ENCODE measurements at regions not wholly inside any gene's neighbourhood (a gene's known extent, or its start where the extent isn't known, plus 50 kb on each side); places are given as distances from the start of the nearest gene placed in this dataset.

DNA sequence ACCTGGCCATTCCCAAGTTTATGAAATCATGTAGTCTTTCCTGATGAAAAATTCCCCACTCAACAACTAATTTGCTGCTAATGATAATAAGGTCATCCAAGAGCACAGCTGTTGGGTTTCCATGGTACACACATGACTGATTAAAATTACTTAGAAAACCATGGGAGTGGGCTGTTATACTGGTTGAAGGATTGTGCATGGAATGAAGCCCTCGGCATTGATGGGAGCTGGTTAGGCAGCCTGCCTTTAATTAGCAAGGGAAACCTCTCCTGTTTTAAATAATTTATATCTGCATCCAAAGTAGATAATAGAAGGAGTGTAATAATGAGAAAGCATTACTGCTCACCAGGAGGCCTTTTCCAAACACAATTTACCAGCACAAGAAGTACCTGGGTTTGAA is 235.1 kb upstream of the CFAP20DC start:
- no peak for DNase-seq

DNA sequence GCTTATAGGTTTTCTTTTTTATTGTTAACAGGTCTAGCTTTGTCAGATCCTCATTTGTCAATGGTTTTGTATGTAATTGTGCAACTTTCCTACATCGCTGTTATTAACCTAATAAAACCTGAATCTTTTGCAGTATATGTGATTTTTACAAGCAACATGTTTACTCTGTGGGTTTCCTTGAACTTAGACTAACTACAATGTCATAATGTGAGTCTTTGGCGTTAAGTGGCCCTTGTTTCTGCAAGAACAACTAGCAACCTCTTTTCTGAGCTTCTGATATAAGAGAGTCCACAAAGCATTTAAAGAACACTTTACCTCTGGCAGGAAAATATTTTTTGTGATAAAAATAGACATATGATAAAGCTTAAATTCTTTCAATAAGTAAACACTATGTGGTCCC is 230.3 kb upstream of the CFAP20DC start:
- DNase-seq: no peak

DNA sequence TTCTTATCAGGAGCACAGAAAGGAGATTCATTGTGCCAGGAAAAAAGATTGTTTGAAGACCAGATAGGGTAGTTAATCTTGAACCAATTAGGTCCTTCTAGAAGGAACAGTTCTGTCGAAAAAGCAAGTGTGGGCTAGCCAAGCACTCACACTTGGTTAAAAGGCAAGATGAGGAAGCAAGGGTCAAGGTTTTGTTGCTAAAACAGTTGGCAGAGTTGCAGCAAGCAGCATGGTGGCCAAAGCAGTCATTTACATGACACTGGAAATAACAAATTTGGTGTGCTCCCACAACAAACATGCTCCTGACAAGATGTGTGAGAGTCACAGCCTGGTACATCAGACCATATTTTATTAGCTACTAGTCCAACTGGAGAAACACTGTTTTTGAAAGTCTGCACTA is 228.0 kb upstream of the CFAP20DC start:
- DNase-seq: no peak

DNA sequence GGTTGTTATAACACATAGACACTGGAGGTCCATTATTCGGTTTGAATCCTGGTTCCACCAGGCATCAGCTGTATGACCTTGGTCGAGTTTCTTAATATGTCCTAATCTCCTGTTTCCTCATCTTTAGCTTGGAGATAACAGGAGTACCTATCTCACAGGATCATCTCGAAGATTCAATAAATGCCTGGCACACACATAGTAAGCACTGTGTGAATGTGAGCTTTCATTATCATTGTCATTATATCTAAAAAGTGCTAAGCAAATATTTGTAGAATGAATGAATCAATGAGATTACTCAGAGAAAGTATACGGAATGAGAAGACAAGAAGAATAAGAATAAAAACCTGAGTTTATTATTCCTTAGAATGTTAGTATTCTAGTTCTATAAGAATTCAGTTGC is 227.4 kb upstream of the CFAP20DC start:
- no peak for DNase-seq

DNA sequence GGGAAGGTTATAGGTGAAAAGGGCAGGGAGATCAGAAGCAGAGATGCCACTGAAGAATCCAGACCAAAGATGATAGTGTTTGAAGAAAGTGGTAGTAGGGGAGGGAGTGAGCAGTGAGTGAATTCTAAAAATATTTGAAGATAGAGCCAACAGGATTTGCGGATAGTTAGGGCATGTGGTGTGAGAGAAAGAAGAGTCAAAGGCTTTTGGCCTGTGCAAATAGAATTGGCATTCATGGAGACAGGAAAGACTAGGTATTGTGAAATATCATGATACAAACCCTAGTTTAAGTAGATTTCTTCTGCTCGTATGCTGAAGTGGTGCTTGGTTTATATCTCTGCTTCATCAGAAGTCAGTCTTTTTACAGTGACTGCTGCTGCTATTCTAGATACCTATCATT is 224.2 kb upstream of the CFAP20DC start:
- DNase-seq: no peak

DNA sequence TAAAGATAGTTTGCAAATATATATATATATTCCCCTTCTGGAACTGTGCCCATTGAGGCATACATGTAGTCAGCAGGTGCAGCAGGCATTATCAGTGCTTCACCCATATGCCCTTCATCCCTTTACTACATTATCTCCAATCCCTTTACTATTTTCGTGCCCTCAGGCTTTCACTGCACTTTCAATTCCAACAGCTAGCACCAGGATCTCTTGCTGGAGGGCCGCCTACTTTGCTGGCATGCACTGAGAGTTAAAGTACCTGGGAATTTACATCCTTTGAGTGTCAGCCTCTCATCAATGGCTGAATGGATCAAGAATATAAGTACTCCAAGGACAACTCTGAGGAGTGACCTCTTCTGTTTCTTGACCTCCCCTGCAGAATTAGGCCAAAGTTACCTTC is 222.1 kb upstream of the CFAP20DC start:
- DNase-seq: no peak

DNA sequence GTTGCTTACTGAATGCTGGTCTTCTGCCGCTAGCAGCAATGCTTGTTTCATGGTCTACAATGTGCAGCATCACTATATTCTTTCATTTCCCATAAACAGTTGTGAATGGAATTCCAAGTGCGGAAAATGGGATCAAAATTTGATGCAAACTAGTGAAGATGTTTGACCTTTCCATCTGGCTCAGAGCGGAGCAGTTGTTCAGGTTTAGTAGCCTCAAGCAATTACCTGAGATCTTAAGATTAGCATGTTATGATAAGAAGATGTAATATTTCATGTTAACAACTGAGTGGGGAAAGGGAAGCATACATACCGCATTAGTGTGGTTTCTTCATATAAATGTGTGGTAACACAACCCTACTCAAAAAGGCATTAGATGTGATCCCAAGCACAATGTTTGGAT is 221.1 kb upstream of the CFAP20DC start:
- DNase-seq: no peak

DNA sequence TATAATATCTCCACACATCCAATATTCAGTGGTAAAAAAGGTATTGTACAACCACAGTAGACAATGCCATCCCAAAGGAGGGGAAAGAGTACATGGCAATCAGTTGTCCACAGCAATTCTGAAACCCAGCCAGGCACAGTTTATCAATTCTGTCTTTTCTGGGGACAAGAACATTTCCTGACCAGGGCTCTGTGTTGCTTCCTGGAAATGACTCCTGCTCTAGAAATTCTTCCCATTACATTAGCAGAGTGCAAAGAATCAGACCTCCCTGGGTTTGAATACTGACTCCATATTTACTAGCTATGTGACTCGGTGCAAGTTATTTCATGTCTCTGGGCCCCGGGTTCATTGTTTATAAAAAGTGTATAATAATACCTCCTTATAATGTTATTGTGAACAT is 220.4 kb upstream of the CFAP20DC start:
- no peak for DNase-seq

DNA sequence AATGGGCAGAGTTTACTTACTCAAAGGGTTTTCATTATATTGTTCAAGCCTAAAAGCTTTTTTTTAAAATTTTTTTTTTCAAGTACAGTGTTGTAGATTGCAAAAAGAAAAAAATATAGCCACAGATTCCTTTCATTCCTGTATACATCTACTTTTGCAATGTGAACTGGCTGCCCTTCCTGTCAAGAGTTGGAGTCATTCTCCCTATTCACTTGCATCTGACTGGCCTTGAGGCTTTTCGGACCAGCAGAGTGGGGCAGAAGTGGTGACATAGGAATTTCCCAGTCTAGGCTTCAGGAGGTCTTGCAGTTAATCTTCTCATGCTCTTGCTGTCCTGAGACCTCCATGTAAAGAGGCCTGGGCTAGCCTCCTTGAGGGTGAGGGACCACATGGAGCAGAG is 218.3 kb upstream of the CFAP20DC start:
- DNase-seq: no peak

DNA sequence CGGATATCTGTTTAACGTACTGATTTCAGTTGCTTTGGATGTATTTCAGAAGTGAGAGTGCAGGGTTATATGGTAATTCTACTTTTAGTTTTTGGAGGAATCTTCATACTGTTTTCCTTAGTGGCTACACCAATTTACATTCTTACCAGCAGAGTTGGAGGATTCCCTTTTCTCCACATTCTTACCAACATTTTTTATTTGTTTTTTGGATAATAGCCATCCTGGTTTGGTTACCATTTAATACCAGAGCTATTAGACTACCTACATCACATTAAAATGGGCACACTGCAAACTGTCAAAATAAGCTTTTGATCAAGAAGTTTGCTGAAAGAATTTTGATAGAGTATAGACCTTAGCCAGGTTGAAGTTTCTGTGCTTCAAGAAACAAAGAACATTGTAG is 217.2 kb upstream of the CFAP20DC start:
- DNase-seq: no peak

DNA sequence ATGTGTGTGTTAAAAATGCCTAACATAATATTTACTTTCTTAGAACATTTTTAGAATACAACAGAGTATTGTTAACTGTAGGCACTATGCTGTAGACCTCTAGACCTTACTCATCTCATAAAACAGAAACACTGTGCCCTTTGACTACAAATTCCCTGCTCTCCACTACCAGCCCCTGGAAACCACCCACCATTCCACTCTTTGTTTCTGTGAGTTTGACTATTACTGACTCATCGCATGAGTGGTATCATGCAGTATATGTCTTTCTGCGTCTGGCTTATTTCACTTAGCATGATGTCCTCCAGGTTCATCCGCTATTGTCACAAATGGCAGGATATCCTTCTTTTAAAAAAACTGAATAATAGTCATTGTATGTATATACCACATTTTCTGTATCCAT is 216.7 kb upstream of the CFAP20DC start:
- DNase-seq: no peak

DNA sequence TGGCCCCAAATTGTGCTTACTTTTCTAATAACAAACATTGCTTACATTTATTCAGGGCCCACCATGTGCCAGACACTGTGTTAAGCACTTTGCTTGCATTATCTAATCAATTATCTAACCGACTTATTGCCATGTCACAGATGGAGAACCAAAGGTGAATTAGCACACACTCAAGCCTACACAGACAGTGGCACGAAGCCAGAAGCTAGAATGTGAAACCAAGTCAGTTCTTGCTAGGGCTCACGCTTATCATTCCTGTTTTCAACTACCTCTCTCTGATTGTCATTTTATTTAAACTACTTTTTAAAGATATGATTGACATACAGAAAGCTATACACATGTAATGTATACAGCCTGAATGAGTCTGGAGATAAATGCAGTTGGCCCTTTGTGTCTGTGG is 215.7 kb upstream of the CFAP20DC start:
- no peak for DNase-seq

DNA sequence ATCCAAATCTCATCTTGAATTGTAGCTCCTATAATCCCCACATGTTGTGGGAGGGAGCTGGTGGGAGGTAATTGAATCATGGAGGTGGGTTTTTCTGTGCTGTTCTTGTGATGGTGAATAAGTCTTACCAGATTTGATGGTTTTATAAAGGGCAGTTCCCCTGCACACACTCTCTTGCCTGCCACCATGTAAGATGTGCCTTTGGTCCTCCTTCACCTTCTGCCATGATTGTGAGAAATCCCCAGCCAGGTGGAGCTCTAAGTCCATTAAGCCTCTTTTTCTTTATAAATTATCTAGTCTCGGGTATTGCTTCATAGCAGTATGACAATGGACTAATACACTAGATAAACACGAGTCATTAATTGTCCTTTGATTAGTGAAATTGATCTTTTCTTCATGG is 214.5 kb upstream of the CFAP20DC start:
- DNase-seq: no peak

DNA sequence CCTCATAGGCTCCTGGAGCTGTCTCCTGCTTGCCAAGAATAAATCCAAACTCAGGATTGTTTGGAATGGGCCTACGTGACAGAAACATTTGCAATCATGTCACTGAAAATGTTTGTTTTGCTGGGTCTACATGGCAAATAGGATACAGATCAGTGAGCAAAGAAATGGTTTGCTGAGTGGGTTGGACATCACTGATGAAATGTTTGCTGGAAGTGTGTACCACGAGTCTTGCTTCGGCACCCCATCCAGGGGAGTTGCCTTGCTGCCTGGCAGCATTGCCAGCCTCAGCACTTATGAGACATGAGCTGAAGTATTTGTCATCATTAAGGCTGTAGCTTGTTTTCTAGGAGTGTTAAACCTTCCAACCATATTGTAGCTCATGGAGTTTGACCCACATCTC is 213.3 kb upstream of the CFAP20DC start:
- no peak for DNase-seq

DNA sequence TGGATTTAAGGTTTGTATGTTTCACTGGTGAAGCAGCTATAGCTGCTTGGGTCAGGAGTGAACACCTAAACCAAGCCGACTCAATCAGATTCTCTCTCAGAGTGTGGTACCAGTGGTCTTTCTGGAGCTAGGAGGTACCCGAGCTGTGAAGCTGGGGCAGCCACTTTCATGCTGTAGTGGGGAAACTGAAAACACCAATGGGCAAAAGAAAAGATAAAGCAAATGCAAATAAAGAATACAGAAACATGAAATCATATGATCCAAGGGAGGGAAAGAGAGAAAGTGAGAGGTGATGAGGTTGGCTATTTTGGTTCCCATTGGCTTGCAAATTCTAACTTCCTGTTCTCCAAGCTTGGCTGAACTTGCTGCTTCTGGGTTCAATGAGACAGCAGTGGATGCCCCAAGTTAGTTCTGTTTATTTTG is 212.3 kb upstream of the CFAP20DC start:
- DNase-seq: no peak

DNA sequence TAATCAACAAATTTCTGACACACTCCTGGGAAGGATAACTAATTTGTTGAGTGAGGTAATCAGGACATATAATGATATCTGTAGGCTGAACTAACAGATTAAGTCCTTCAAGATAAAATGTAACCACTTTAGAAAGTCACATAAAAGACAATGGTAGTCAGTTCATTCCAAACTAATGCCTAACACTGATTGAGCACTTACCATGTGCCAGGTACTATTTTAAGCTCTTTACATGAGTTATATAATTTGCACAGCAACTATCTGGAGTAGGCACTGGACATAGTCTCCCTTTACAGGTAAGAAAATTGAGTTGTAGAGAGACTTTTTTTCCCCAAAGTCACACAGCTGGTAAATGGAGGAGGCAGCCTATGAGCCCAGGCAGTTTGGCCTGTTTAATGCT is 211.2 kb upstream of the CFAP20DC start:
- DNase-seq: no peak

DNA sequence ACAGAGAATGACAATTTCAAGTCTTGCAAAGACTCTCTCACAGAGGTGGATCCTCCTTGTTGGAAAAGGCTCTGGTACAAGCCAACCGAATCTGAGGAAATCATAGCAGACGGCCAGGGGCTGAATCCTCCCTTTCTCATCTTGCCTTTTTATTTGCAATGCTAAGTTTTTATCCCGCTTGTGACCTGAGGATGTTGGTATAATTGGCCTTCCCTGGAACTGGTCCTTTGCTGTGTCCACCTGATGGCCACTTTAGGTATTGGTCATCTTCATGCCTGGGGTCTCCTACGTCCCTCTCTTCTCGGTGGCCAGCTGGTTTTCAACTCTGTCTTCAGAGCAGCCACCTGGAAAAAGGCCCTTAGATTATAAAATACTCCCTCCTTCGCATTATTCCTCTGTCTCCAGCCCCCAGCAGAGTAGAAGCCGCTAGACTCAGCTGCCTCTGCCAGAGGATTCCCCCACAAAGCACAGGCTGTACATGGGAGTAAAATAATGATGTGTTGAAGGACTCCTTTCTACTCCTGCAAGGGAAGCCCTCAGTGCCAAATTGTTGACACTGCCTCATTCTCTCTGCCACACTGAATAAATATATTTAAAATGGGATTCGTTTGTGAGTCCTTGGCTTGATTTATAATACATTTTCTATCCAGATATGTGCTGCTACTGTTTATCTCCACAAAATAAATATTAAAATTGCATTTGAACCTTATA is 208.9 kb upstream of the CFAP20DC start:
- DNase-seq: no peak

DNA sequence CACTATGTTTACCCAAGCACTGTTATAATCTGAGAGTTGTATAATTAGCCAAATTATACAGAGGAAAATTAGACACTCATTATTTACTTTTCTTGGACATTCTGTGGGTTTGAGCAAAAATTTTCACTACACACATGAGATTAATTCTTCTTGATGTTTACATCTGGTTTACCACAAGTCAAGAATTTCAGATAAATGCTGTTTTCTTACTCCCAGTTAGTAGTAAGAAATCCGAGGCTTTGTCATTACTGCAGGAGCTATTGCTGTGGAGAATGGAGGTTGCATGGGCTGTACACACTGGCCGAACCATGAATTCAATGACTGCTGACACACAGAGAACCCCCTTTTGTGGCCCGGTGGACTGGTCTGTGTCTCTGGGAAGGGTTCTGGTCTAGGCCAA is 207.7 kb upstream of the CFAP20DC start:
- DNase-seq: no peak

DNA sequence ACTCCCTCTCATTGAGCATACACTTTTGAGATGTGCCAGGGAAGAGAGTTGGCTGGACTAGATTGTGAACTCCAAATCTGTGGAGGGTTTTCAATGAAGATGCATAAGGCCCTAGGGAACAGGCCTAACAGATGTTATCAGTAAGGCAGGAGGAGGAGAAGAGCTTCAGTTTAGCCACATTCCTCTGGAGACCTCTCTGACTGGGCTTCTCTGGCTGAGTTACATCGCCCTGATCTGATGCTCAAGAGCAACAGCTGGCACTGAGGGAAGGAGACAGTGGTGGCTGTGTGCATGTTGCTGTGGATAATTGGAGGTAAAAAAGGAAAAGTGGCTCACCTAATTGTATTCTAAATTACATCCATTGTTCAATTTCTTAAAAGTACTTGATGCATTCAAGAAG is 206.4 kb upstream of the CFAP20DC start:
- DNase-seq: no peak

DNA sequence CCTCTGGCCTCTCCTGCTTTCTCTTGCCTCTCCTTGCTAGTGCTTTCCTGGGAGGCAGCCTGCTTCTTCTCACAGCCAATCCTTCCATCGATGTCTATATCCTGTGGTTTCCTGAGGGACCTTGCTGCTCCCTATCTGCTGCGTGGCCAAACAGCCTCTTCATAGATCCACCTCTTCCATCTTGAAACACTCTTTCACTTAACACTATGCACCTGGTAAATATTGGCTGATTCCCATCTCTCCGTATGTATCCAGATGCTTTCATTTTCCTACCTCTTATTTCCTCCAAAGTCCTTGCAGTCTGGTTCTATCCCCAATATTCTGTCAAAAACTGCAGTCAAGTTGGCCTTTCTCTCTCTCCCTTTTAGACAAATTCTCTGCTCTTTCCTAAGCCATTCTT is 205.2 kb upstream of the CFAP20DC start:
- no peak for DNase-seq

DNA sequence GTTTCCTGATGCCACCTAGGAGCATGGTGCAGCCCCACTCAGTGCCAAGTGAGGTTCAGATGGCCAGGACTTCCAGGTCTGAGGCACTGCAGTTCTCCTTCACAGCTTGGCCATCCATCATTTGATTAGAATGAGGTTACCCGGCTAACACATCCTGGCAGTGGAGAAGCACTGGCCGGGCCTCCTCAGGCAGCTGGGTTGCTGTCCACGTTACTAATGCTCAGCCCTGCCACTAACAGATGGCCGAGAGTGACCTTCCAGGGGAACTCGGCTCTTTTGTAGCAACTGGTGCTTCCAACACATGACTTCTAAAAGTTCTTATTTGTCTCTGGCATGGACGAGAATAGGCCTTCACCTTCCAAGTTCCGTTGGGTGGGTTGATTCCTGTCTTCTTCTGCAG is 204.6 kb upstream of the CFAP20DC start:
- DNase-seq: no peak

DNA sequence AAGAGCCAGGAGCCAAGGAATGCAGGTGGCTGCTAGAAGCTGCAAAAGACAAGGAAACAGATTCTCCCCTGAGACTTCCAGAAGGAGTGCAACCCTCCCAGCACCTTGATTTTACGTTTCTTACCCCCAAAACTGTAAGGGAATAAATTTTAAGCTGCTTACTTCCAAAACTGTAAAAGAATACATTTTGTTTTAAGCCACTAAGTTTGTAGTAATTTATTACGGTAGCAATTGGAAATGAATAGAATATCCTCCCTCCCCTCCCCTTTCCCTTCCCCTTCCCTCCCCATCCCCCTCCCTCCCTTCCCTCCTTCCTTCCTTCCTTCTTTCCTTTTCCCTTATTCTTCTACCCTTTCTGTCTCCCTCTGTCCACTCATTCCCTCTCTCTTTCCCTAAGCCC is 203.7 kb upstream of the CFAP20DC start:
- no peak for DNase-seq

DNA sequence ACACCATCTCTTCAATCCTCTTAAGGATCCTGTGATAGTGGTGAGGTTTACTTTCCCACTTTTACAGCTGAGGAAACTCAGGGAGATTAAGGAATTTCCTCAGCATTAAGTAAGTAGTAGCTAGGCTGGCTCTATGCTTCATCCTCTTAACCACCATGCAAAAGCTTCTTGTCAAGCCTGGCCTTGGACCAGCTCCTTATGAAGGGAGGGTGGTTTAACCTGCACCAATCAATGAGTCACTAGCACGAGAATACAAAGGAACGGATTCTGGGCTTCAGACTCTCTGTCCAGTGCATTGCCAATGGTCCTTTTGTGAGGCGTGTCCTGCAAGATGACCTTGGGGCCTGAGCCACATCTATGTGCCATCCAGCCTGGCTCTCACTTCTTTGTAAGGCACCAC is 202.0 kb upstream of the CFAP20DC start:
- no peak for DNase-seq

DNA sequence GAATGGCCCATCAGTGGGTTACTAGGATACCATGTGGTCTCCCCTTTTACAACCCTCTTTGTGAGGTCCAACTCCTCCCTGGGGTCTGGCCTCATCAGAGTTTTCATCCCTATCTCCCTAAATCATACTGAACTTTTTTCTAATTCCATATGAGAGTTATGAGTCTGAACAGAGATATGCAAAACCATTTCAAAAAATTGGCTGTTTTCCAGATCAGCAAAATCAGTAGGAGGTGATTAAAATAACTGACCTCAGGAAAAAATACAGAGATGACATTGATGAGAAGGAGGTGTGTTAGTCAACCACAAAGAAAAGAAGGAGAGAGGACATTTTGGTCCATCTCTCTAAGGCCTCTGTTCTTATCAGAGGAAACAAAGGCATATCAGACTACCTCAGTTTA is 200.8 kb upstream of the CFAP20DC start:
- no peak for DNase-seq

DNA sequence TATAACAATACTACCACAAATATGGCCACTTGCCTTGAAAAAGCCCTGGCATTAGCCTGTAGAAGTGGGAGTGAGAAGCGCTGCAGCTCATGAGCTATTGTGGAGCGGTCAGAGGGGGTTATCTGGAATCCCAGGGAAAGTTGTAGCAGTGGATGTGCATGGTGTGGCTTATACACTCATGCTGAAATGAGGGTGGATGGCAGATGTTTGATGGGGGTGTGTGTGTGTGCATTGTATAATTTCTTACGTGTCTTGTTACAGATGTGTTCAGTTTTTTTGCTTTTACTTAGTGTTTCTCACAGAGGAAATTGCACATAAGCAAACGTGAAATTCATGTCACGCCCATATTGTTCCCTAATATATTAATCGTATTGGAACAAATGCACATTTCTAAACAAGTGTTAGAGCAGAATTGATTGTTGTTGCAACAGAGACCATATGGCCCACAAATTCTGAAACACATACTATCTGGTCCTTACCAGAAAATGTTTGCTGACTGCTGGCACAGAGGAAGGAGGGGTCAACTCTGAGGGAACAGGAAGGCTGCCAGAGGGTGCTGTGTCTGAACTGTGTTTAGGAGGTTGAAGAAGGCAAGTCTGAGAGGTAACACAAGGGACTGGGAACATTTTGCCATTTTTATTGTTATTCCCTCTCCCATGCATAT is 200.0 kb upstream of the CFAP20DC start:
- DNase-seq: no peak

All from CD4-positive, alpha-beta T cell treated with Interleukin-17A for 4 hours (primary cell).